ENCODE measurements at regions not wholly inside any gene's neighbourhood (a gene's known extent, or its start where the extent isn't known, plus 50 kb on each side); places are given as distances from the start of the nearest gene placed in this dataset.

GRCh38 chr2:59882822-59883221 is 670.6 kb downstream of the BCL11A start:
- no peak for DNase-seq
- Histone ChIP-seq H3K27me3 (ENCODE audit: insufficient read depth, low read length, poor library complexity) (no peaks in the 10 kb centered on the region), H3K36me3 (ENCODE audit: insufficient read depth, low read length) (no peaks in the 10 kb centered on the region), H4K20me1 (ENCODE audit: insufficient read depth, low read length) (no peaks in the 10 kb centered on the region), H3K79me2 (ENCODE audit: insufficient read depth, low read length) (no peaks in the 10 kb centered on the region), H3K27ac (ENCODE audit: low read length) (peak overlapping the region; percentile 25; the same call in 1 of the 2 replicates), H2AFZ (ENCODE audit: low read depth, low read length) (no peak overlapping the region), H3K9ac (ENCODE audit: low read depth, low read length) (no peak overlapping the region), H3K4me3 (ENCODE audit: low read depth in 1 of 2, low read length in 2 of 2) (no peak overlapping the region), H3K4me1 (ENCODE audit: insufficient read depth, low read length) (peaks cover 33% of the 10 kb centered on the region), H3K4me2 (ENCODE audit: insufficient read depth, low read length) (no peak overlapping the region), H3K9me3 (ENCODE audit: insufficient read depth, low read length, severe bottlenecking) (no peaks in the 10 kb centered on the region)
- ATAC-seq (ENCODE audit: insufficient read depth, low read depth): no peak
- TF ChIP-seq EZH2 (IDR thresholded peaks at IDR 0.05; ENCODE audit: borderline replicate concordance, low read depth, low read length, severe bottlenecking) (no peak), CTCF (IDR thresholded peaks at IDR 0.05; ENCODE audit: borderline replicate concordance, extremely low read depth, low read length, poor library complexity, severe bottlenecking) (no peak)

- Histone ChIP-seq H3K4me1 (ENCODE audit: insufficient read depth, low read length) (peaks cover 27% of the 10 kb centered on the region), H3K27me3 (ENCODE audit: insufficient read depth, low read length, poor library complexity) (no peaks in the 10 kb centered on the region), H3K79me2 (ENCODE audit: insufficient read depth, low read length) (no peaks in the 10 kb centered on the region), H3K27ac (ENCODE audit: low read length) (0 out of 2 replicates have a peak overlapping the region, but pooled peaks have one; percentile 25), H4K20me1 (ENCODE audit: insufficient read depth, low read length) (no peaks in the 10 kb centered on the region), H3K9me3 (ENCODE audit: insufficient read depth, low read length, severe bottlenecking) (no peaks in the 10 kb centered on the region), H3K9ac (ENCODE audit: low read depth, low read length) (no peak overlapping the region), H3K4me3 (ENCODE audit: low read depth in 1 of 2, low read length in 2 of 2) (no peak overlapping the region), H3K36me3 (ENCODE audit: insufficient read depth, low read length) (no peaks in the 10 kb centered on the region), H2AFZ (ENCODE audit: low read depth, low read length) (no peak overlapping the region), H3K4me2 (ENCODE audit: insufficient read depth, low read length) (no peak overlapping the region)
- DNase-seq (no peak), ATAC-seq (ENCODE audit: insufficient read depth, low read depth) (no peak)
- no peak for TF ChIP-seq CTCF (IDR thresholded peaks at IDR 0.05; ENCODE audit: borderline replicate concordance, extremely low read depth, low read length, poor library complexity, severe bottlenecking)
- no peak for TF ChIP-seq EZH2 (IDR thresholded peaks at IDR 0.05; ENCODE audit: borderline replicate concordance, low read depth, low read length, severe bottlenecking)
Measured at GRCh38 chr2:59882279-59882678, 671.2 kb downstream of the BCL11A start.

GRCh38 chr2:59881218-59881617 is 672.2 kb downstream of the BCL11A start:
- peaks cover 17% of the 10 kb centered on the region for H3K4me1 ChIP-seq (ENCODE audit: insufficient read depth, low read length)
- ATAC-seq (ENCODE audit: insufficient read depth, low read depth): no peak
- no peaks in the 10 kb centered on the region for H4K20me1 ChIP-seq (ENCODE audit: insufficient read depth, low read length)
- no peak for TF ChIP-seq EZH2 (IDR thresholded peaks at IDR 0.05; ENCODE audit: borderline replicate concordance, low read depth, low read length, severe bottlenecking)
- no peak for TF ChIP-seq CTCF (IDR thresholded peaks at IDR 0.05; ENCODE audit: borderline replicate concordance, extremely low read depth, low read length, poor library complexity, severe bottlenecking)
- H3K4me2 ChIP-seq (ENCODE audit: insufficient read depth, low read length): no peak overlapping the region
- no peak overlapping the region for H3K9ac ChIP-seq (ENCODE audit: low read depth, low read length)
- no peaks in the 10 kb centered on the region for H3K27me3 ChIP-seq (ENCODE audit: insufficient read depth, low read length, poor library complexity)
- no peaks in the 10 kb centered on the region for H3K79me2 ChIP-seq (ENCODE audit: insufficient read depth, low read length)
- DNase-seq: no peak
- H3K27ac ChIP-seq (ENCODE audit: low read length): no peak overlapping the region
- no peak overlapping the region for H3K4me3 ChIP-seq (ENCODE audit: low read depth in 1 of 2, low read length in 2 of 2)
- H3K36me3 ChIP-seq (ENCODE audit: insufficient read depth, low read length): no peaks in the 10 kb centered on the region
- no peaks in the 10 kb centered on the region for H3K9me3 ChIP-seq (ENCODE audit: insufficient read depth, low read length, severe bottlenecking)
- no peak overlapping the region for H2AFZ ChIP-seq (ENCODE audit: low read depth, low read length)

GRCh38 chr2:59879700-59880131 is 673.7 kb downstream of the BCL11A start:
- no peaks in the 10 kb centered on the region for H3K27me3 ChIP-seq (ENCODE audit: insufficient read depth, low read length, poor library complexity)
- no peak for DNase-seq
- no peaks in the 10 kb centered on the region for H3K36me3 ChIP-seq (ENCODE audit: insufficient read depth, low read length)
- H3K27ac ChIP-seq (ENCODE audit: low read length): no peak overlapping the region
- H3K4me2 ChIP-seq (ENCODE audit: insufficient read depth, low read length): no peak overlapping the region
- no peak overlapping the region for H3K4me3 ChIP-seq (ENCODE audit: low read depth in 1 of 2, low read length in 2 of 2)
- no peak for ATAC-seq (ENCODE audit: insufficient read depth, low read depth)
- TF ChIP-seq EZH2 (IDR thresholded peaks at IDR 0.05; ENCODE audit: borderline replicate concordance, low read depth, low read length, severe bottlenecking) (no peak), CTCF (IDR thresholded peaks at IDR 0.05; ENCODE audit: borderline replicate concordance, extremely low read depth, low read length, poor library complexity, severe bottlenecking) (no peak)
- H3K79me2 ChIP-seq (ENCODE audit: insufficient read depth, low read length): no peaks in the 10 kb centered on the region
- H3K9ac ChIP-seq (ENCODE audit: low read depth, low read length): no peak overlapping the region
- H2AFZ ChIP-seq (ENCODE audit: low read depth, low read length): no peak overlapping the region
- H3K9me3 ChIP-seq (ENCODE audit: insufficient read depth, low read length, severe bottlenecking): no peaks in the 10 kb centered on the region
- H4K20me1 ChIP-seq (ENCODE audit: insufficient read depth, low read length): no peaks in the 10 kb centered on the region
- H3K4me1 ChIP-seq (ENCODE audit: insufficient read depth, low read length): 0 out of 2 replicates have a peak, but pooled peaks cover 7% of the 10 kb centered on the region
